Endothelial cell of umbilical vein (primary cell): ENCODE measurements at regions not wholly inside any gene's neighbourhood (a gene's known extent, or its start where the extent isn't known, plus 50 kb on each side); places are given as distances from the start of the nearest gene placed in this dataset.

Source experiments
- BruUV-seq: library from RNA; stranded (reverse); fragments of 400-500 nt; replicated peaks from 2 replicates; lab custom pipeline; 2021; lab: Mats Ljungman, UMichigan
- CTCF ChIA-PET: fragments of 300-600, 350-600 bp; sonication (Branson Sonifier 250); formaldehyde crosslinking; loops from one replicate; lab custom pipeline; 2021; ENCODE audit warnings: antibody characterized with exemption, inconsistent platforms; lab: Charles Lee
- POLR2A ChIA-PET: fragments of 300-600, 350-600 bp; sonication (Branson Sonifier 250); formaldehyde crosslinking; loops from one replicate; lab custom pipeline; 2021; ENCODE audit warnings: antibody characterized with exemption, inconsistent platforms; lab: Charles Lee
- DNase-seq: peaks from one replicate; pipeline ENCODE4 v3.0.0-alpha.2; 2011; ENCODE audit warnings: low read depth, low spot score
- FAIRE-seq: peaks from 2 replicates; lab custom pipeline; 2011; peaks lifted over from hg19 to GRCh38; lab: Jason Lieb, UNC
- H2AFZ ChIP-seq: 2 replicates; pipeline ENCODE4 v1.6.0; 2012; ENCODE audit warnings: low read depth, low read length, control low read depth, inconsistent platforms
- H3K27ac ChIP-seq: 2 replicates; pipeline ENCODE4 v1.5.1; 2011; ENCODE audit warnings: low read depth, mild to moderate bottlenecking, control low read depth, low read length, moderate library complexity; ENCODE audit not compliant: insufficient read depth
- H3K27me3 ChIP-seq, 2 experiments: 2 replicates each; pipeline versions ENCODE4 v1.6.0 to v1.6.1; 2011; ENCODE audit warnings: low read length in 2 of 2, mixed read lengths in 1 of 2; ENCODE audit not compliant: control insufficient read depth in 2 of 2, insufficient read depth in 2 of 2
- H3K36me3 ChIP-seq, 2 experiments: 2 replicates in 1 of 2; 3 replicates in 1 of 2; pipeline ENCODE4 v1.5.1; 2011; ENCODE audit warnings: low read length in 2 of 2, mild to moderate bottlenecking in 1 of 2, moderate library complexity in 1 of 2; ENCODE audit not compliant: control insufficient read depth in 2 of 2, insufficient read depth in 2 of 2; ENCODE audit errors: extremely low read depth in 1 of 2
- H3K4me1 ChIP-seq: 3 replicates; pipeline ENCODE4 v1.5.1; 2011; ENCODE audit warnings: mild to moderate bottlenecking, low read length; ENCODE audit not compliant: control insufficient read depth, insufficient read depth; ENCODE audit errors: extremely low read depth
- H3K4me2 ChIP-seq: 2 replicates; pipeline ENCODE4 v1.6.1; 2011; ENCODE audit warnings: low read length, control low read depth, mixed read lengths; ENCODE audit not compliant: insufficient read depth
- H3K4me3 ChIP-seq, 3 experiments: fragments of 200-600 bp in 1 of 3; sonication (generic), shearing (Covaris generic) in 1 of 3; replicated peaks in 1 of 3; 2 replicates each; pipeline ENCODE4 v1.5.1; 2011 to 2016; ENCODE audit warnings: control low read depth in 3 of 3, low read length in 3 of 3, mild to moderate bottlenecking in 2 of 3, inconsistent platforms in 1 of 3, low read depth in 1 of 3, moderate library complexity in 1 of 3; ENCODE audit not compliant: insufficient read depth in 1 of 3
- H3K79me2 ChIP-seq: 2 replicates; pipeline ENCODE4 v1.6.0; 2012; ENCODE audit warnings: low read length, inconsistent platforms; ENCODE audit not compliant: control insufficient read depth, insufficient read depth
- H3K9ac ChIP-seq: replicated peaks from 2 replicates; pipeline ENCODE3; 2011; ENCODE audit warnings: low read length, control low read depth; ENCODE audit not compliant: insufficient read depth; ENCODE audit errors: extremely low read depth
- H3K9me1 ChIP-seq: replicated peaks from 3 replicates; pipeline ENCODE4 v1.6.0; 2011; ENCODE audit warnings: mild to moderate bottlenecking, low read length; ENCODE audit not compliant: control insufficient read depth, insufficient read depth; ENCODE audit errors: extremely low read depth
- H3K9me3 ChIP-seq: replicated peaks from 2 replicates; pipeline ENCODE4 v1.5.1; 2012; ENCODE audit warnings: low read length, inconsistent platforms; ENCODE audit not compliant: control insufficient read depth, insufficient read depth
- H4K20me1 ChIP-seq: replicated peaks from 2 replicates; pipeline ENCODE3; 2011; ENCODE audit warnings: mild to moderate bottlenecking, low read length; ENCODE audit not compliant: control insufficient read depth, insufficient read depth; ENCODE audit errors: extremely low read depth
- CTCF ChIP-seq, 2 donors: IDR thresholded peaks; 1 replicate in 1 of 2; 2 replicates in 1 of 2; pipeline ENCODE4 v1.5.1; 2011; ENCODE audit warnings: low read length in 2 of 2, mild to moderate bottlenecking in 2 of 2, moderate library complexity in 2 of 2, control low read depth in 1 of 2, inconsistent platforms in 1 of 2, low read depth in 1 of 2; ENCODE audit not compliant: insufficient read depth in 1 of 2; ENCODE audit errors: extremely low read depth in 1 of 2
- EZH2 ChIP-seq: IDR thresholded peaks from 2 replicates; pipeline ENCODE4 v1.6.1; 2012; ENCODE audit warnings: borderline replicate concordance, low read depth, mild to moderate bottlenecking, moderate library complexity, low read length, inconsistent platforms; ENCODE audit not compliant: severe bottlenecking
- FOS ChIP-seq: IDR thresholded peaks from 2 replicates; pipeline ENCODE4 v1.6.1; 2011; ENCODE audit warnings: mild to moderate bottlenecking, low read length, moderate library complexity, borderline replicate concordance; ENCODE audit not compliant: insufficient read depth
- GATA2 ChIP-seq: IDR thresholded peaks from 2 replicates; pipeline ENCODE4 v1.7.0; 2011; ENCODE audit warnings: low read depth, mild to moderate bottlenecking, moderate library complexity, mixed read lengths, low read length; ENCODE audit not compliant: insufficient read length, insufficient read depth
- JUN ChIP-seq: IDR thresholded peaks from 2 replicates; pipeline ENCODE4 v1.6.1; 2011; ENCODE audit warnings: borderline replicate concordance, low read depth; ENCODE audit not compliant: insufficient read length, insufficient read depth
- MYC ChIP-seq: IDR thresholded peaks from one replicate; pipeline ENCODE4 v1.6.1; 2011; ENCODE audit warnings: mild to moderate bottlenecking, low read depth, low read length
- POLR2A ChIP-seq: IDR thresholded peaks from 2 replicates; pipeline ENCODE4 v1.6.1; 2012; ENCODE audit warnings: low read depth, mild to moderate bottlenecking, control low read depth, low read length
- POLR2AphosphoS5 ChIP-seq: IDR thresholded peaks from 2 replicates; pipeline ENCODE4 v1.6.1; 2012; ENCODE audit warnings: low read depth, mild to moderate bottlenecking, control low read depth, low read length, moderate library complexity; ENCODE audit not compliant: insufficient read depth
- dilution Hi-C: fragments of 300-500 bp; cut with MboI; formaldehyde crosslinking; loops from one replicate; pipeline ENCODE4 v1.15.0; 2019; ENCODE audit warnings: low sequenced_read_pairs; ENCODE audit not compliant: extremely low pct_ligation_motif_present
- intact Hi-C: fragments of 100-400 bp; cut with micrococcal nuclease; formaldehyde crosslinking; loops from one replicate; pipeline ENCODE4 v1.10.0; 2022
- TF ChIP-seq, protein P1 (sequence below): IDR thresholded peaks from 2 replicates; pipeline ENCODE4 v1.6.1; 2011; ENCODE audit not compliant: insufficient read depth, insufficient read length

DNA sequence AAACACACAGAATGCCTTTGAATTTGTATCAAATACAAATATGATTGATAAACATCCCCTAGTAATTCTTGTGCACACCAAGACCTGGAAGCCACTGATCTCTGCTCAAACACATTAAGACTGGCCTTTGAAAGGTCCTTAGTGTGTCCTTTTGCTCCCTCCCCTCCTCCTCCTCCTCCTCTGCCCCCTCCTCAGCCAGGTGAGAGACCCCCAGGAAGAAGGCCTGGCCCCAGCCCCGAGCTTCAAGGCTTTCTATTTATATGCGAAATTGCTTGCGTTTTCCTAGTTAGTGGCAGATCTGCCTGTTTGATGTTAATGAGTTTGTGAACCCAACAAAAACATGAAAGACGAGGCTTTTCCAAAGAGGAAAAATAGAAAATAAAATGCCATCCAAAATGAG, 63.6 kb upstream of the TCF7L2 start:
- H3K9me3 ChIP-seq: no peaks in the 10 kb centered on the region
- no peaks in the 10 kb centered on the region for H3K79me2 ChIP-seq
- no peak overlapping the region for H3K27ac ChIP-seq
- peaks cover 6 to 14% of the 10 kb centered on the region in 2 experiments for H3K27me3 ChIP-seq
- CTCF ChIA-PET: no interaction called here
- intact Hi-C loops: no loop called here
- H2AFZ ChIP-seq: no peak overlapping the region
- dilution Hi-C loops: no loop called here
- FAIRE-seq (no peak), DNase-seq (no peak)
- H4K20me1 ChIP-seq: no peaks in the 10 kb centered on the region
- H3K36me3 ChIP-seq: no peaks in the 10 kb centered on the region
- no peak overlapping the region for H3K9ac ChIP-seq
- H3K4me1 ChIP-seq: no peaks in the 10 kb centered on the region
- TF ChIP-seq EZH2 (no peak), POLR2AphosphoS5 (no peak), MYC (no peak), FOS (no peak), GATA2 (no peak), POLR2A (no peak)
- TF ChIP-seq, protein P1, sequence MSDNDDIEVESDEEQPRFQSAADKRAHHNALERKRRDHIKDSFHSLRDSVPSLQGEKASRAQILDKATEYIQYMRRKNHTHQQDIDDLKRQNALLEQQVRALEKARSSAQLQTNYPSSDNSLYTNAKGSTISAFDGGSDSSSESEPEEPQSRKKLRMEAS: no peak
- H3K4me3 ChIP-seq: no peak overlapping the region
- POLR2A ChIA-PET: no interaction called here
- H3K9me1 ChIP-seq: no peaks in the 10 kb centered on the region
- no peak overlapping the region for H3K4me2 ChIP-seq
- BruUV-seq: no TSS peak

- no peaks in the 10 kb centered on the region for H3K9me1 ChIP-seq
These were observed 62.1 kb upstream of the TCF7L2 start for GRCh38 chr10:112887968-112888367.

More at GRCh38 chr10:112887968-112888367, 62.1 kb upstream of the TCF7L2 start:
- no peak for FAIRE-seq
- intact Hi-C loops: no loop called here
- Histone ChIP-seq H3K4me1 (no peaks in the 10 kb centered on the region), H3K27me3 (peaks cover 6 to 14% of the 10 kb centered on the region in 2 experiments), H3K79me2 (no peaks in the 10 kb centered on the region), H4K20me1 (no peaks in the 10 kb centered on the region), H3K36me3 (no peaks in the 10 kb centered on the region), H3K4me3 (no peak overlapping the region), H3K4me2 (no peak overlapping the region), H3K9ac (no peak overlapping the region), H3K27ac (no peak overlapping the region), H3K9me3 (no peaks in the 10 kb centered on the region), H2AFZ (no peak overlapping the region)
- ChIA-PET CTCF (no interaction called here), POLR2A (no interaction called here)
- no peak for TF ChIP-seq FOS
- no peak for TF ChIP-seq POLR2A
- no peak for TF ChIP-seq JUN
- TF ChIP-seq CTCF (IDR thresholded peaks at IDR 0.05; ENCODE audit: extremely low read depth in 1 of 2, insufficient read depth in 1 of 2, low read depth in 1 of 2, low read length in 2 of 2): no peak
- TF ChIP-seq MYC: no peak
- TF ChIP-seq, protein P1: no peak
- TF ChIP-seq EZH2: no peak
- DNase-seq: no peak
- dilution Hi-C loops: no loop called here
- BruUV-seq: no TSS peak
